RWPE1 (cell line): ENCODE measurements at regions not wholly inside any gene's neighbourhood (a gene's known extent, or its start where the extent isn't known, plus 50 kb on each side); places are given as distances from the start of the nearest gene placed in this dataset.

ENCODE experiments used
- CTCF ChIA-PET: fragments of 350-600 bp; sonication (Branson Sonifier 250); formaldehyde crosslinking; extraction: SDS; loops from one replicate; lab custom pipeline; 2021; lab: Yijun Ruan, JAX
- POLR2A ChIA-PET: fragments of 400-600 bp; formaldehyde crosslinking; extraction: SDS; loops from one replicate; lab custom pipeline; 2020; ENCODE audit warnings: antibody characterized with exemption; ENCODE audit not compliant: low non-redundant PET; lab: Yijun Ruan, JAX
- DNase-seq: peaks from one replicate; pipeline ENCODE4 v3.0.0; 2012; ENCODE audit warnings: low spot score
- H3K27ac ChIP-seq: fragments of 450-650 bp; 2 replicates; pipeline ENCODE4 v1.5.1; 2017
- CTCF ChIP-seq: fragments of 450-650 bp; conservative IDR thresholded peaks from 2 replicates; pipeline ENCODE4 v1.5.1; 2017; ENCODE audit warnings: low read depth, mild to moderate bottlenecking

DNA sequence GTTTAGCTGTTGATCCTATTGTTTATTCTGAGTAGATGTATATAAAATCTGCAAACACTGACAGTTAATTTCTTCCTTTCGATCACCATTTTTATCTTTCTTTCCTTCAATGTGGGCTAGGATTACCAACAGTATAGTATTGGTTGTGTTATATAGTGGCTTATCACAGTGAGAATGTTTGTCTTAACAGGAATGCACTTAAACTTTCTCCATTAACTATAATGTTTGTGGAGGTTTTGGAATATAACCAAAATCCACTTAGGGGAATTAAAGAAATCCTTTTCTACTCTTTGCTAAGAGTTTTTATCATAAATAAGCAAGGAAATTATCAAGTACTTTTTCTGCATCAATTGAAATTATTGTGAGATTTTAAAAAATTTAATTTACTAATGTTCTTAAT, 244.6 kb downstream of the LACC1 start:
- ChIA-PET CTCF (interaction anchor here (0.8 kb wide), 1 partner anchor 18 kb away, joined by 3 read pairs; no protein-coding TSS in a partner anchor), POLR2A (no interaction called here)
- no peak overlapping the region for H3K27ac ChIP-seq
- no peak for DNase-seq
- TF ChIP-seq CTCF, result no peak

DNA sequence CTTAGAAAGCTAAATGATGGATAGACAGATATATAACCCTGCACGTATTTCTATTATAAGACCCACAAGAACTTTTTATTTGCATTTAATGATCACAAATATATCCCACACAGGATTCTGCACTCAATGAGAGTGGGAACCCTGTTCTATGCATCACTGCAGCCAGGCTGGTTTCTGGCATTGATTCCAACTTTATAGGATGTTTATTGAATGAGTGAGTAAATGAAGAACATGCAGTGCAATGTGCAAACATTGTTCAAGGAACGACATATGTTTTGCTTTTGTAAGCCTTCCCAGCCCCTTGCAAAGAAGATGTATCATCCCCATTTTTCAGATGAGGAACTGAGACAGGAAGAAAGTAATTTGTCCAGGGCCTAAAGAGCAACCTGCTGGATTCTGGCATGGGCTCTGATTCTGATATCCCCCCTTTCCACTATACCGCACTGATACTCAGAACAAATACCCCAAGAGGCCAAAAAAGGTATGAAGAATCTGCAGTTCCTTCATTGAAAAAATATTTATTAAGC, 246.3 kb downstream of the LACC1 start:
- ChIA-PET POLR2A (no interaction called here), CTCF (no interaction called here)
- TF ChIP-seq CTCF, result no peak
- H3K27ac ChIP-seq, result no peak overlapping the region
- DNase-seq, result no peak

GRCh38 chr13:44128552-44129001, 245.0 kb upstream of the SERP2 start:
- no peak for TF ChIP-seq CTCF
- ChIA-PET CTCF (no interaction called here), POLR2A (no interaction called here)
- H3K27ac ChIP-seq, result no peak overlapping the region
- DNase-seq, result no peak

DNA sequence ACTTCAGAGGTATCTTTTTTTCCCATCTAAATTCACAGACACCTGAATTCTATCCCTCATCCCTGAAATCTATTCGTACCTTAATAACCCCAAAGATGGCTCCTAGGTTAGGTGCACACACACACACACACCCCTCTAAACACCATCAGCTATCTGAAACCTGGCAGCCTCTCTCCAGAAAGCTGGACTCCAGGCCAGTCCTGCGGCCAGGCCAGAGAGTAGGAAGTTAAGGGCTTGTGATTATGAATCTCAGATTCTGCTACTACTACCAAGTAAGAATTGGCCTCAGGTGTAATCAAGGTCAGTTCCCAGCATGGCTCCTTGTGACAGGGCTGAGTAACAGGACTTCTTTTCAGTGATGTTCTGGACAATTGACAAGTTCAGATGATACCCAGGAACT, 244.2 kb upstream of the SERP2 start:
- CTCF ChIA-PET, result no interaction called here
- POLR2A ChIA-PET, result no interaction called here

DNA sequence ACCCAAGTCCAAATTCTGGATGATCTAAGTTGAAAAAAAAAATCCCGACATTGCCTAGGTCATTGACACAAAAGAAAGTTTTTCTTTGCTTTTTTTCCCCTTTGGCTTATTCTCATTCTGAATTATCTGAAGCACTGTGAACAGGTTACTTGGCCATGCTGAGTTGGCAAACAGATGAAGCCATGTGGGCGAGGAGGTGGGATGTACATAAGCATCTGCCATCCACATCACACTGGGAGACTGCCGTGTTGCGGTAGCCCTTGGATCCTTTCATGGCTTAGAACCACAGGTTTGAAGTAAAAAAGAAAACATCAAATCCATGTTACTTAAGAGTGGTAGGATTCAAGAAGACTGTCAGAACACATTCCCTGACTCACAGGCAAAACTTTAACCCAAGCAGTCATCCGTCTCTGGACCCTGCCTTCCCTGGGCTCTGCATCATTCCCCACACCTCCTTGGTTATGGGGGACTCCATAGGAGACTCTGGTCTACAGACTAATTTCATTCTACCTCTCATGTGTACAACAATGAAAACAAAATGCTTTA, 242.5 kb upstream of the SERP2 start:
- DNase-seq, result no peak
- no peak overlapping the region for H3K27ac ChIP-seq
- TF ChIP-seq CTCF, result no peak
- ChIA-PET CTCF (no interaction called here), POLR2A (no interaction called here)

More for the DNA sequence above, 244.2 kb upstream of the SERP2 start:
- H3K27ac ChIP-seq, result no peak overlapping the region
- no peak for DNase-seq
- no peak for TF ChIP-seq CTCF

- ChIA-PET CTCF (no interaction called here), POLR2A (no interaction called here)
- DNase-seq, result no peak
- H3K27ac ChIP-seq, result peak overlapping the region; percentile 41
- no peak for TF ChIP-seq CTCF
Observed at GRCh38 chr13:44132710-44133109, 240.9 kb upstream of the SERP2 start.
